ENCODE measurements at regions not wholly inside any gene's neighbourhood (a gene's known extent, or its start where the extent isn't known, plus 50 kb on each side); places are given as distances from the start of the nearest gene placed in this dataset.

- intact Hi-C loops (cut with micrococcal nuclease) = loop anchor here in 1 of 2 donors (5.0 kb wide), 1 partner anchor 143 kb away; no protein-coding TSS in a partner anchor
- Mint-ChIP-seq H3K4me3 (no peak overlapping the region), H3K9me3 (peaks cover 0 to 15% (median 3%) of the 10 kb centered on the region in 11 donors), H3K27ac (no peak overlapping the region), H3K4me1 (no peaks in the 10 kb centered on the region), H3K27me3 (no peaks in the 10 kb centered on the region), H3K36me3 (no peaks in the 10 kb centered on the region)
- no peak overlapping the region for H3K27ac ChIP-seq (ENCODE audit: low read depth, low read length)
- CTCF ChIA-PET = no interaction called here
- no peaks in the 10 kb centered on the region for H3K9me3 ChIP-seq (ENCODE audit: control insufficient read depth in 2 of 3, low read length in 3 of 3)
- H3K4me3 ChIP-seq (ENCODE audit: low read length) = no peak overlapping the region
- H3K36me3 ChIP-seq (ENCODE audit: control insufficient read depth in 2 of 3, insufficient read depth in 3 of 3, low read length in 3 of 3) = no peaks in the 10 kb centered on the region
- DNase-seq (no peak), ATAC-seq (no peak)
- POLR2A ChIA-PET = no interaction called here
- H3K27me3 ChIP-seq (ENCODE audit: control insufficient read depth in 2 of 2, insufficient read depth in 2 of 2, low read length in 2 of 2) = no peaks in the 10 kb centered on the region
- H3K4me1 ChIP-seq (ENCODE audit: control insufficient read depth in 2 of 2, insufficient read depth in 2 of 2, low read length in 2 of 2) = no peaks in the 10 kb centered on the region
Observed at GRCh38 chr18:4640349-4641012, 185.4 kb upstream of the DLGAP1 start.

GRCh38 chr18:4639628-4640310 is 184.7 kb upstream of the DLGAP1 start:
- ATAC-seq (no peak), DNase-seq (no peak)
- intact Hi-C loops (cut with micrococcal nuclease) = loop anchor here in 1 of 2 donors (5.0 kb wide), 1 partner anchor 142 kb away; no protein-coding TSS in a partner anchor
- no peak overlapping the region for H3K27ac ChIP-seq (ENCODE audit: low read depth, low read length)
- peaks cover 0 to 14% (median 5%) of the 10 kb centered on the region in 11 donors for H3K9me3 Mint-ChIP-seq
- no peaks in the 10 kb centered on the region for H3K27me3 ChIP-seq (ENCODE audit: control insufficient read depth in 2 of 2, insufficient read depth in 2 of 2, low read length in 2 of 2)
- no peaks in the 10 kb centered on the region for H3K4me1 Mint-ChIP-seq
- POLR2A ChIA-PET = no interaction called here
- CTCF ChIA-PET = interaction anchor here (0.7 kb wide), 1 partner anchor 1506 kb away, joined by 5 read pairs; no protein-coding TSS in a partner anchor
- no peak overlapping the region for H3K4me3 Mint-ChIP-seq
- H3K36me3 Mint-ChIP-seq = no peaks in the 10 kb centered on the region
- H3K9me3 ChIP-seq (ENCODE audit: control insufficient read depth in 2 of 3, low read length in 3 of 3) = no peaks in the 10 kb centered on the region
- H3K27ac Mint-ChIP-seq = no peak overlapping the region
- H3K36me3 ChIP-seq (ENCODE audit: control insufficient read depth in 2 of 3, insufficient read depth in 3 of 3, low read length in 3 of 3) = no peaks in the 10 kb centered on the region
- H3K4me1 ChIP-seq (ENCODE audit: control insufficient read depth in 2 of 2, insufficient read depth in 2 of 2, low read length in 2 of 2) = no peaks in the 10 kb centered on the region
- no peak overlapping the region for H3K4me3 ChIP-seq (ENCODE audit: low read length)
- no peaks in the 10 kb centered on the region for H3K27me3 Mint-ChIP-seq

- no peak overlapping the region for H3K4me3 ChIP-seq (ENCODE audit: low read length)
- Mint-ChIP-seq H3K27me3 (no peaks in the 10 kb centered on the region), H3K9me3 (peaks cover 0 to 19% (median 2%) of the 10 kb centered on the region in 11 donors), H3K4me1 (no peaks in the 10 kb centered on the region), H3K4me3 (no peak overlapping the region), H3K36me3 (no peaks in the 10 kb centered on the region), H3K27ac (no peak overlapping the region)
- intact Hi-C loops (cut with micrococcal nuclease) = no loop called here
- H3K27me3 ChIP-seq (ENCODE audit: control insufficient read depth in 2 of 2, insufficient read depth in 2 of 2, low read length in 2 of 2) = no peaks in the 10 kb centered on the region
- H3K27ac ChIP-seq (ENCODE audit: low read depth, low read length) = no peak overlapping the region
- DNase-seq = no peak
- ChIA-PET POLR2A (no interaction called here), CTCF (no interaction called here)
- no peak for ATAC-seq
- H3K9me3 ChIP-seq (ENCODE audit: control insufficient read depth in 2 of 3, low read length in 3 of 3) = no peaks in the 10 kb centered on the region
- H3K4me1 ChIP-seq (ENCODE audit: control insufficient read depth in 2 of 2, insufficient read depth in 2 of 2, low read length in 2 of 2) = no peaks in the 10 kb centered on the region
- no peaks in the 10 kb centered on the region for H3K36me3 ChIP-seq (ENCODE audit: control insufficient read depth in 2 of 3, insufficient read depth in 3 of 3, low read length in 3 of 3)
Observed at GRCh38 chr18:4638680-4639079, 183.6 kb upstream of the DLGAP1 start.

- ATAC-seq (no peak), DNase-seq (no peak)
- Mint-ChIP-seq H3K36me3 (no peaks in the 10 kb centered on the region), H3K4me3 (no peak overlapping the region), H3K27ac (no peak overlapping the region), H3K4me1 (no peaks in the 10 kb centered on the region), H3K9me3 (peaks cover 0 to 19% (median 3%) of the 10 kb centered on the region in 11 donors), H3K27me3 (no peaks in the 10 kb centered on the region)
- ChIA-PET POLR2A (no interaction called here), CTCF (no interaction called here)
- intact Hi-C loops (cut with micrococcal nuclease) = no loop called here
- no peaks in the 10 kb centered on the region for H3K36me3 ChIP-seq (ENCODE audit: control insufficient read depth in 2 of 3, insufficient read depth in 3 of 3, low read length in 3 of 3)
- no peaks in the 10 kb centered on the region for H3K9me3 ChIP-seq (ENCODE audit: control insufficient read depth in 2 of 3, low read length in 3 of 3)
- no peak overlapping the region for H3K4me3 ChIP-seq (ENCODE audit: low read length)
- no peaks in the 10 kb centered on the region for H3K27me3 ChIP-seq (ENCODE audit: control insufficient read depth in 2 of 2, insufficient read depth in 2 of 2, low read length in 2 of 2)
- no peaks in the 10 kb centered on the region for H3K4me1 ChIP-seq (ENCODE audit: control insufficient read depth in 2 of 2, insufficient read depth in 2 of 2, low read length in 2 of 2)
- H3K27ac ChIP-seq (ENCODE audit: low read depth, low read length) = no peak overlapping the region
Observed at GRCh38 chr18:4637876-4638275, 182.8 kb upstream of the DLGAP1 start.

- H3K9me3 Mint-ChIP-seq = peaks cover 0 to 24% (median 7%) of the 10 kb centered on the region in 11 donors
- no peaks in the 10 kb centered on the region for H3K36me3 ChIP-seq (ENCODE audit: control insufficient read depth in 2 of 3, insufficient read depth in 3 of 3, low read length in 3 of 3)
- intact Hi-C loops (cut with micrococcal nuclease) = no loop called here
- H3K4me3 Mint-ChIP-seq = no peak overlapping the region
- CTCF ChIA-PET = no interaction called here
- POLR2A ChIA-PET = no interaction called here
- no peak overlapping the region for H3K27ac Mint-ChIP-seq
- no peak for ATAC-seq
- H3K27me3 ChIP-seq (ENCODE audit: control insufficient read depth in 2 of 2, insufficient read depth in 2 of 2, low read length in 2 of 2) = no peaks in the 10 kb centered on the region
- no peak overlapping the region for H3K4me3 ChIP-seq (ENCODE audit: low read length)
- no peaks in the 10 kb centered on the region for H3K9me3 ChIP-seq (ENCODE audit: control insufficient read depth in 2 of 3, low read length in 3 of 3)
- H3K27me3 Mint-ChIP-seq = no peaks in the 10 kb centered on the region
- DNase-seq = no peak
- no peaks in the 10 kb centered on the region for H3K4me1 Mint-ChIP-seq
- no peaks in the 10 kb centered on the region for H3K4me1 ChIP-seq (ENCODE audit: control insufficient read depth in 2 of 2, insufficient read depth in 2 of 2, low read length in 2 of 2)
- no peak overlapping the region for H3K27ac ChIP-seq (ENCODE audit: low read depth, low read length)
- peaks cover 0 to 5% (median 0%) of the 10 kb centered on the region in 5 donors for H3K36me3 Mint-ChIP-seq
Observed at GRCh38 chr18:4636967-4637366, 181.9 kb upstream of the DLGAP1 start.

- Histone ChIP-seq H3K4me3 (ENCODE audit: low read length) (no peak overlapping the region), H3K36me3 (ENCODE audit: control insufficient read depth in 2 of 3, insufficient read depth in 3 of 3, low read length in 3 of 3) (no peaks in the 10 kb centered on the region), H3K4me1 (ENCODE audit: control insufficient read depth in 2 of 2, insufficient read depth in 2 of 2, low read length in 2 of 2) (no peaks in the 10 kb centered on the region), H3K27me3 (ENCODE audit: control insufficient read depth in 2 of 2, insufficient read depth in 2 of 2, low read length in 2 of 2) (no peaks in the 10 kb centered on the region), H3K9me3 (ENCODE audit: control insufficient read depth in 2 of 3, low read length in 3 of 3) (no peaks in the 10 kb centered on the region), H3K27ac (ENCODE audit: low read depth, low read length) (no peak overlapping the region)
- H3K36me3 Mint-ChIP-seq = peaks cover 0 to 5% (median 0%) of the 10 kb centered on the region in 5 donors
- H3K27me3 Mint-ChIP-seq = no peaks in the 10 kb centered on the region
- intact Hi-C loops (cut with micrococcal nuclease) = no loop called here
- ChIA-PET POLR2A (no interaction called here), CTCF (no interaction called here)
- no peak overlapping the region for H3K4me3 Mint-ChIP-seq
- no peak for DNase-seq
- no peak for ATAC-seq
- H3K4me1 Mint-ChIP-seq = no peaks in the 10 kb centered on the region
- H3K27ac Mint-ChIP-seq = no peak overlapping the region
- H3K9me3 Mint-ChIP-seq = peaks cover 0 to 22% (median 4%) of the 10 kb centered on the region in 11 donors
Observed at GRCh38 chr18:4631239-4631638, 176.1 kb upstream of the DLGAP1 start.

- no peak for DNase-seq
- no peaks in the 10 kb centered on the region for H3K9me3 ChIP-seq (ENCODE audit: control insufficient read depth in 2 of 3, low read length in 3 of 3)
- no peak for ATAC-seq
- POLR2A ChIA-PET = no interaction called here
- H3K27ac ChIP-seq (ENCODE audit: low read depth, low read length) = no peak overlapping the region
- no peaks in the 10 kb centered on the region for H3K4me1 ChIP-seq (ENCODE audit: control insufficient read depth in 2 of 2, insufficient read depth in 2 of 2, low read length in 2 of 2)
- no peaks in the 10 kb centered on the region for H3K27me3 ChIP-seq (ENCODE audit: control insufficient read depth in 2 of 2, insufficient read depth in 2 of 2, low read length in 2 of 2)
- CTCF ChIA-PET = no interaction called here
- no peak overlapping the region for H3K27ac Mint-ChIP-seq
- no peaks in the 10 kb centered on the region for H3K36me3 ChIP-seq (ENCODE audit: control insufficient read depth in 2 of 3, insufficient read depth in 3 of 3, low read length in 3 of 3)
- H3K27me3 Mint-ChIP-seq = no peaks in the 10 kb centered on the region
- H3K4me1 Mint-ChIP-seq = no peaks in the 10 kb centered on the region
- H3K4me3 Mint-ChIP-seq = no peak overlapping the region
- no peak overlapping the region for H3K4me3 ChIP-seq (ENCODE audit: low read length)
- H3K36me3 Mint-ChIP-seq = no peaks in the 10 kb centered on the region
- intact Hi-C loops (cut with micrococcal nuclease) = no loop called here
- peaks cover 0 to 10% (median 0%) of the 10 kb centered on the region in 11 donors for H3K9me3 Mint-ChIP-seq
Observed at GRCh38 chr18:4605212-4605611, 150.1 kb upstream of the DLGAP1 start.
